GM21737 (cell line): ENCODE measurements at regions not wholly inside any gene's neighbourhood (a gene's known extent, or its start where the extent isn't known, plus 50 kb on each side); places are given as distances from the start of the nearest gene placed in this dataset.
"Not testable (repeated sequence)": the region's sequence is repeated elsewhere in the genome, so short reads cannot be mapped to it uniquely, and the experiment has no call there.

Experiments used
- ATAC-seq: cut with Tn5 transposase; IDR thresholded peaks from one replicate; pipeline ENCODE4 v1.9.1; 2021; ENCODE audit warnings: mild to moderate bottlenecking, moderate library complexity; ENCODE audit not compliant: unreplicated experiment

- not testable (repeated sequence) for ATAC-seq
These were observed 1596.9 kb downstream of the RPIA start for GRCh38 chr2:90288396-90288795.

DNA sequence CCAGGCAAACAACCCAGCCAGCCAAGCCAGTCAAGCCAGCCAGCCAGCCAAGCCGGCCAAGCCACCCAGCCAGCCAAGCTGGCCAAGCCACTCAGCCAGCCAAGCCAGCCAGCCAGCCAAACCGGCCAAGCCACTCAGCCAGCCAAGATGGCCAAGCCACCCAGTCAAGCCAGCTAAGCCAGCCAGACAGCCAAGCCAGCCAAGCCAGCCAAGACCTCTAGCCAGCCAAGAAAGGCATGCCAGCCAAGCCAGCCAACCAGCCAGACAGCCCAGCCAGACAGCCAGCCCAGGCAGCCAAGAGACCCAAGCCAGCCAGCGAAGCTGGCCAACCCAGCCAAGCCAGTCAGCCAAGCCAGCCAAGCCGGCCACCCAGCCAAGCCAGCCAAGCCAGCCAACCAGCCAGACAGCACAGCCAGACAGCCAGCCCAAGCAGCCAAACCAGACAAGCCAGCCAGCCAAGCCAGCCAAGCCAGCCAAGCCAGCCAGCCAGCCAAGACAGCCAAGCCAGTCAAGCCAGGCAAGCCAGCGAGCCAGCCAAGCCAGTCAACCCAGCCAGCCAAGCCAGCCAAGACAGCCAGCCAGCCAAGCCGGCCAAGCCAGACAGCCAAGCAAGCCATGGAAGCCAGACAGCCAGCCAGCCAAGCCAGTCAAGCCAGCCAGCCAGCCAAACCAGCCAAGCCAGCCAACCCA, 1598.0 kb downstream of the RPIA start:
- not testable (repeated sequence) for ATAC-seq

DNA sequence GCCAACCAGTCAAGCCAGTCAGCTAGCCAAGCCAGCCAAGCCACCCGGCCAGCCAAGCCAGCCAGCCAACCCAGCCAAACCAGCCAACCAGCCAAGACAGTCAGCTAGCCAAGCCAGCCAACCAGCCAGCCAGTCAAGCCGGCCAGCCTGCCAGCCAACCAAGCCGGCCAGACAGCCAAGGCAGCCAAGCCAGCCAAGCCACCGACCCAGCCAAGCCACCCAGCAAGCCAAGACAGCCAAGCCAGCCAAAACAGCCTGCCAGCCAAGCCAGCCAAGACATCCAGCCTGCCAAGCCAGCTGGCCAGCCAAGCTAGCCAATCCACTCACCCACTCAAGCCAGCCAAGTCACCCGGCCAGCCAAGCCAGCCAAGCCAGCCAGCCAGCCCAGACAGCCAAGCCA, 1599.2 kb downstream of the RPIA start:
- ATAC-seq: not testable (repeated sequence)

GRCh38 chr2:90291168-90291883, 1599.9 kb downstream of the RPIA start:
- not testable (repeated sequence) for ATAC-seq

- not testable (repeated sequence) for ATAC-seq
These were observed 1600.5 kb downstream of the RPIA start for GRCh38 chr2:90291934-90292333.

GRCh38 chr2:90292451-90292850, 1601.0 kb downstream of the RPIA start:
- ATAC-seq: not testable (repeated sequence)

GRCh38 chr2:90293224-90293623, 1601.8 kb downstream of the RPIA start:
- ATAC-seq: not testable (repeated sequence)

- not testable (repeated sequence) for ATAC-seq
These were observed 1602.3 kb downstream of the RPIA start for GRCh38 chr2:90293806-90294205.

DNA sequence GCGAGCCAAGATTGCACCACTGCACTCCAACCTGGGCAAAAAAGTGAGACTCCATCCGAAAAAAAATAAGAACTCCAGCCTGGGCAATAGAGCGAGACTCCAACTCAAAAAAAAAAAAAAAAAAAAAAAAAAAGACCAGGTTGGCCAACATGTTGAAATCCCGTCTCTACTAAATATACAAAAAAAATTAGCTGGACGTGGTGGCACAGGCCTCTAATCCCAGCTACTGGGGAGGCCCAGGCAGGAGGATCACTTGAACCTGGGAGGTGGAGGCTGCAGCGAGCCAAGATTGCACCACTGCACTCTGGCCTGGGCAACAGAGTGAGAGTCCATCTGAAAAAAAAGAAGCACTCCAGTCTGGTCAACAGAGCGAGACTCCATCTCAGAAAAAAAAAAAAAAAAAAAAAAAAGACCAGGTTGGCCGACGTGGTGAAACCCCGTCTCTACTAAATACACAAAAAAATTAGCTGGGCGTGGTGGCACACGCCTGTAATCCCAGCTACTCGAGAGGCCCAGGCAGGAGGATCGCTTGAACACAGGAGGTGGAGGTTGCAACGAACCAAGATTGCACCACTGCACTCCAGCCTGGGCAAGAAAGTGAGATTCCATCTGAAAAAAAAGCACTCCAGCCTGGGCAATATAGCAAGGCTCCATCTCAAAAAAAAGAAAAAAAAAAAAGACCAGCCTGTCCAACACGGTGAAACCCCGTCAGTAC, 1603.7 kb downstream of the RPIA start:
- not testable (repeated sequence) for ATAC-seq

GRCh38 chr2:90296484-90296777, 1605.0 kb downstream of the RPIA start:
- ATAC-seq: not testable (repeated sequence)

DNA sequence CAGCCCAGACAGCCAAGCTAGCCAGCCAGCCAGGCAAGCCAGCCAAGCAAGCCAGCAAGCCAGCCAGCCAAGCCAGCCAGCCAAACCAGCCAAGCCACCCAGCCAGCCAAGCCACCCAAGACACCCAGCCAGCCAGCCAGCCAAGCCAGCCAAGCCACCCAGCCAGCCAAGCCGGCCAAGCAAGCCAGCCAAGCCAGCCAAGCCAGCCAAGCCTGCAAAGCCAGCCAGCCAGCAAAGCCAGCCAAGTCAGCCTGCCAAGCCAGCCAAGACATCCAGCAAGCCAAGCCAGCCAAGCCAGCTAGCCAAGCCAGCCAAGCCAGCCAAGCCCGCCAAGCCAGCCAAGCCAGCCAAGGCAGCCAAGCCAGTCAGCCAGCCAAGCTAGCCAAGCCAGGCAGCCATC, 1606.2 kb downstream of the RPIA start:
- not testable (repeated sequence) for ATAC-seq

GRCh38 chr2:90298126-90298755, 1606.8 kb downstream of the RPIA start:
- ATAC-seq: not testable (repeated sequence)

DNA sequence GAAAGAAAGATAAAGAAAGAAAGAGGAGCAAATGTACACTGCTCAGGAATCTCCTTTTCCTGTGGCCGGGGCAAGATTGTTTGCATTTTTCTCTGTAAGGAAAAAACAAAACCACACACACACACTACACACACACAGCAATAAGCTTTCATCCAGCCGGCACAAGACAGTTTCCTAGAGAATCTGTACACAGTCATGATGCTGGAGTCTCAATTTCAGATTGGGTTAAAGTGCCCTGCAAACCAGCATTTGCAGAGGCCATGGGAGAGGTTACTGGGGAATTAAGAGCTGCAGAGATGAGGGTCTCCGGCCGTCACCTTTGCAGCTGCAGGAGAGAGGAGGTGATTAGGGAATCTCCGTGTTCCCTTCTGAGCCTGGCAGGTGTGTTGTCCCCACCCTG, 1607.5 kb downstream of the RPIA start:
- not testable (repeated sequence) for ATAC-seq

- ATAC-seq: not testable (repeated sequence)
These were observed 1631.5 kb downstream of the RPIA start for GRCh38 chr2:90322982-90323381.

GRCh38 chr2:90323612-90324558, 1632.4 kb downstream of the RPIA start:
- not testable (repeated sequence) for ATAC-seq

- not testable (repeated sequence) for ATAC-seq
These were observed 1633.2 kb downstream of the RPIA start for GRCh38 chr2:90324672-90325071.

DNA sequence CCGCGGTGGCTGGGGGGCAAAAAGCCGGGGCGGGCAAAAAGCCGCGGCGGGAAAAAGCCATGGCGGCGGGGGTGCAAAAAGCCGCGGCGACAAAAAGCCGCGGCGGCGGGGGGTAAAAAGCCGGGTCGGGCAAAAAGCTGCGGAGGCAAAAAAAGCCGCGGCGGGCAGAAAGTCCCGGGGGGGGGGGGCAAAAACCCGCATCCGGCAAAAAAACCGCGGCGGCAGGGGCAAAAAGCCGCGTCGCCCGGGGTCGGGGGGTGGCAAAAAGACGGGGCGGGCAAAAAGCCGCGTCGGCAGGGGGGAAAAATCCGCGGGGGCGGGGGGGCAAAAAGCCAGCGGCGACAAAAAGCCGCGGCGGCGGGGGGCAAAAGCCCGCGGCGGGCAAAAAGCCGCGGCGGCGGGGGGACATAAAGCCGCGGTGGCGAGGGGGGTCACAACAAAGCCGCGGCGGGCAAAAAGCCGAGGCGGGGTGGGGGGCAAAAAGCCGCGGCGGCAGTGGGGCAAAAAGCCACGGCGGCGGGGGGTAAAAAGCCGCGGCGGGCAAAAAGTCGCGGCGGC, 1634.4 kb downstream of the RPIA start:
- not testable (repeated sequence) for ATAC-seq

DNA sequence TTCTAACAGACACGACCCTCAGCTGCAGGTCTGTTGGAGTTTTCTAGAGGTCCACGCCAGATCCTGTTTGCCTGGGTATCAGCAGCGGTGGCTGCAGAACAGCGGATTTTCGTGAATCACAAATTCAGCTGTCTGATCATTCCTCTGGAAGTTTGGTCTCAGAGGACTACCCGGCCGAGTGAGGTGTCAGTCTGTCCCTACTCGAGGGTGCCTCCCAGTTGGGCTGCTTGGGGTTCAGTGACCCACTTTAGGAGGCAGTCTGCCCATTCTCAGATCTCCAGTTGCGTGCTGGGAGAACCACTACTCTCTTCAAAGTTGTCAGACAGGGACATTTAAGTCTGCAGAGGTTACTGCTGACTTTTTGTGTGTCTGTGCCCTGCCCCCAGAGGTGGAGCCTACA, 1664.1 kb downstream of the RPIA start:
- ATAC-seq: not testable (repeated sequence)

GRCh38 chr2:90359344-90359743, 1667.9 kb downstream of the RPIA start:
- ATAC-seq: not testable (repeated sequence)
